ENCODE measurements at regions not wholly inside any gene's neighbourhood (a gene's known extent, or its start where the extent isn't known, plus 50 kb on each side); places are given as distances from the start of the nearest gene placed in this dataset.
"Not testable (repeated sequence)": the region's sequence is repeated elsewhere in the genome, so short reads cannot be mapped to it uniquely, and the experiment has no call there.

DNA sequence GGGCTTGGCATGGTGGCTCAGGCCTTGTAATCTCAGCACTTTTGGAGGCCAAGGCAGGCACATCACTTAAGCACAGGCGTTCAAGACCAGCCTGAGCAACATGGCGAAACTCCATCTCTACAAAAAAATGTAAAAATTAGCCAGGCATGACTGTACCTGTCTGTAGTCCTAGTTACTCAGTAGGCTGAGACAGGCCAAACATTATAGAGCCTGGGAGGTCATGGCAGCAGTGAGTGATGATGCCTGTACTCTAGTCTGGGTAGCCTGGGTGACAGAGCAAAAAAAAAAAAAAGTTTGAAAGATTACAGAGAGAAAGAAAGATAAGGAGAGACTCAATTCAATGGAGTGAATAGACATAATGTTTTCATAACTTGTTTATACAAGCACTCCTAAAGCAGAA lies 556.5 kb upstream of the BRINP3 start:
- Histone ChIP-seq H3K27me3 (ENCODE audit: control insufficient read depth, insufficient read depth, low read length) (no peaks in the 10 kb centered on the region), H3K27ac (ENCODE audit: low read length) (no peak overlapping the region), H3K4me3 (ENCODE audit: low read length) (no peak overlapping the region), H3K9me3 (ENCODE audit: control insufficient read depth, low read depth, low read length) (no peaks in the 10 kb centered on the region), H3K36me3 (ENCODE audit: control insufficient read depth, insufficient read depth, low read length) (no peaks in the 10 kb centered on the region), H3K4me1 (ENCODE audit: control insufficient read depth, insufficient read depth, low read length) (no peaks in the 10 kb centered on the region)
- WGBS (ENCODE audit: insufficient coverage, low lambda C conversion rate): 100% methylated on average over 1 of the region's 2 CpGs
- no peak for DNase-seq

DNA sequence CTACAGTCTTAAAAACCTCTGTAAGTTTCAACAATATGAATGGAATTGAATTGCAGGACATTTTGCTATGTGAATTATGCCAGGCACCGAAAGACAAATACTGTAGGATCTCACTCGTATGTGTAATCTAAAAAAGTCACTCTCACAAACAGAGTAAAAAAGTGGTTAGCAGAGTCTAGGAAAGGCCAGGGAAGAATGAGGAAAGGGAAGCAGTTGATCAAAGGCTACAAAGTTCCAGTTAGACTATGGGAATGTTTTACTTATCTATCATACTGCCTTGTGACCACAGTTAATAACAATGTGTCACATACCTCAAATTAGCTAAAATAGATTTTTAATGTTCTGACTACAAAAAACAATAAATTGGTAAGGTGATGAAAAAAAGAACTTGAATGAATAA lies 565.4 kb upstream of the BRINP3 start:
- DNase-seq: no peak
- Histone ChIP-seq H3K36me3 (ENCODE audit: control insufficient read depth, insufficient read depth, low read length) (no peaks in the 10 kb centered on the region), H3K4me3 (ENCODE audit: low read length) (no peak overlapping the region), H3K4me1 (ENCODE audit: control insufficient read depth, insufficient read depth, low read length) (no peaks in the 10 kb centered on the region), H3K27me3 (ENCODE audit: control insufficient read depth, insufficient read depth, low read length) (no peaks in the 10 kb centered on the region), H3K27ac (ENCODE audit: low read length) (no peak overlapping the region), H3K9me3 (ENCODE audit: control insufficient read depth, low read depth, low read length) (no peaks in the 10 kb centered on the region)
- WGBS (ENCODE audit: insufficient coverage, low lambda C conversion rate): 57% methylated on average over 2 of the region's 2 CpGs

DNA sequence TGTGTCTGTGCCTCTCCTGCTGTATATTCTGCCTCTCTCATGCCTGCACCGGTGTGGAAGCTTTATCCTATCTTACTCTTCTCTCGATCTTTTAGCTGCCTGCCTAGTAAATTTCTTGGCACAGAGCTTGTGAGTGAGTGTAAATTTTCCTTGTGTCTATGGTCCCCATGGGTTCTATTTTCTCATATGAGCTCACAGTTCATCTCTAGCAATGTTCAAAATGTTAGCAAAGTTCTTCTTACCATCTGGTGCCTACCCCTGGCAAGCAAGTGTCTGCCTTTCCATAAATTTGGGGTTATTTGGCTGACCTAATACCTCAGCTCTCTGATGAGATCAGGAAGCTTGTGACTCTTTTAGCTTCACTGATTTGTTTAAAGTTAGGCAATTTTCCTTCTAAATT lies 572.1 kb upstream of the BRINP3 start:
- H3K27me3 ChIP-seq (ENCODE audit: control insufficient read depth, insufficient read depth, low read length): no peaks in the 10 kb centered on the region
- H3K9me3 ChIP-seq (ENCODE audit: control insufficient read depth, low read depth, low read length): no peaks in the 10 kb centered on the region
- no peaks in the 10 kb centered on the region for H3K4me1 ChIP-seq (ENCODE audit: control insufficient read depth, insufficient read depth, low read length)
- DNase-seq: no peak
- no peak overlapping the region for H3K4me3 ChIP-seq (ENCODE audit: low read length)
- no peaks in the 10 kb centered on the region for H3K36me3 ChIP-seq (ENCODE audit: control insufficient read depth, insufficient read depth, low read length)
- no peak overlapping the region for H3K27ac ChIP-seq (ENCODE audit: low read length)
- 77% methylated on average over 2 of the region's 2 CpGs for WGBS (ENCODE audit: insufficient coverage, low lambda C conversion rate)

DNA sequence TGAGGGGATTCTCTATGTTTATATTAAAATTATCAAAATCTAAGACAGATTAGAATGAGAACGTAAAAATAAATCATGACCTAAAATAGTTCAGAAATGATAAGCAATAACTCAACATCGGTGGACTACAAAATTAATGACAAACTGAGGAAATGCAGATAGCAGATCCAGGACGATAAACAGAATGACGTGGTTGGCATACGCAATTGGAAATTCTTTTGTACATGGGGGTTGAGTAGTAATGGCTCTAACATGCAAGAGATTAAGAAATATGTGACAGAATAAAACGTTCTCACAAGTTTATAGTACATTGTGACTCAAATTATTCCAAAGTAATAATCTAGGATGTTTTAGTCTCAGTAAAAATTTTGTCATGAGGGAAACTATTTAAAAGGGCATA lies 575.2 kb upstream of the BRINP3 start:
- Histone ChIP-seq H3K4me3 (ENCODE audit: low read length) (no peak overlapping the region), H3K36me3 (ENCODE audit: control insufficient read depth, insufficient read depth, low read length) (no peaks in the 10 kb centered on the region), H3K27ac (ENCODE audit: low read length) (no peak overlapping the region), H3K27me3 (ENCODE audit: control insufficient read depth, insufficient read depth, low read length) (no peaks in the 10 kb centered on the region), H3K4me1 (ENCODE audit: control insufficient read depth, insufficient read depth, low read length) (no peaks in the 10 kb centered on the region), H3K9me3 (ENCODE audit: control insufficient read depth, low read depth, low read length) (no peaks in the 10 kb centered on the region)
- 90% methylated on average over 5 of the region's 6 CpGs for WGBS (ENCODE audit: insufficient coverage, low lambda C conversion rate)
- no peak for DNase-seq

DNA sequence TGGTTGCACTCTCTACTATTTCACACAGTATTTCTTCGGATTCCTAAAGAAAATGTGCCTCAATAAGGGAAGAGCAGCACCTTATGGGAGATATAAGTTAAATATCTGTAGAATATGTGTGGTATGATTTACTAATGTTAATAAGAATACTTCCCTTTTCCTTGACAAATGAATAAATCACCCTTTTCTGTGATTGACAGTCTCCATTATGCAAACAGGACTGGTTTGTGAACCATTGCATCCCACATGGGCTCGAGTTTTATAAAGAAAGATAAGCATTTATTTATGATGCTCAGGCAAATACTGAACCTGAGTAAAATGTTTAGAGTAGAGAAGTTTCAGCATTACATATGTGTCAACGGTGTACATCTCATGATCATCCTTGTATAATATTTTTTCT lies 587.7 kb upstream of the BRINP3 start:
- no peak overlapping the region for H3K4me3 ChIP-seq (ENCODE audit: low read length)

DNA sequence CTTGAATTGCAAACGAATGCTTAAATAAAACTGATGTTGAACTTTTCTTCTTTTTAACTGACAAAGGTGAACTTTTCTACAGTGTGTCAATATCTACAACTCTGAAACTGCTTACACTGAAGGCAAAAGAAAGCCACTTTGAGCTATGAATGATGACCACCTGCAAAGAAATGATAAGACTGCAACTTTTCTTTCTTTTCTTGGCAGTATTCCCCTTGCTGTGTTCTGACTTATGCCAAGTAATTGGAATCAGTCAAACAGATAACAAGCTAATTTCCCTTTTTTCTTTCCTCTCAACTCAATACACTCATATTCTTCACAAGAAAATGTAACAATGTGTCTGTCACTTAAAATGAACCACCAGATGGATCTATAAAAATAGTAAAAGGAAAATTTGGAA lies 588.1 kb upstream of the BRINP3 start:
- DNase-seq: no peak
- Histone ChIP-seq H3K4me3 (ENCODE audit: low read length) (no peak overlapping the region), H3K27ac (ENCODE audit: low read length) (no peak overlapping the region), H3K36me3 (ENCODE audit: control insufficient read depth, insufficient read depth, low read length) (no peaks in the 10 kb centered on the region), H3K9me3 (ENCODE audit: control insufficient read depth, low read depth, low read length) (no peaks in the 10 kb centered on the region), H3K4me1 (ENCODE audit: control insufficient read depth, insufficient read depth, low read length) (no peaks in the 10 kb centered on the region), H3K27me3 (ENCODE audit: control insufficient read depth, insufficient read depth, low read length) (no peaks in the 10 kb centered on the region)
- WGBS (ENCODE audit: insufficient coverage, low lambda C conversion rate): 100% methylated on average over 1 of the region's 1 CpG

More for the DNA sequence above, 587.7 kb upstream of the BRINP3 start:
- H3K9me3 ChIP-seq (ENCODE audit: control insufficient read depth, low read depth, low read length): no peaks in the 10 kb centered on the region
- no peaks in the 10 kb centered on the region for H3K4me1 ChIP-seq (ENCODE audit: control insufficient read depth, insufficient read depth, low read length)
- 38% methylated on average over 2 of the region's 3 CpGs for WGBS (ENCODE audit: insufficient coverage, low lambda C conversion rate)
- no peak overlapping the region for H3K27ac ChIP-seq (ENCODE audit: low read length)
- no peaks in the 10 kb centered on the region for H3K36me3 ChIP-seq (ENCODE audit: control insufficient read depth, insufficient read depth, low read length)
- DNase-seq: no peak
- H3K27me3 ChIP-seq (ENCODE audit: control insufficient read depth, insufficient read depth, low read length): no peaks in the 10 kb centered on the region

DNA sequence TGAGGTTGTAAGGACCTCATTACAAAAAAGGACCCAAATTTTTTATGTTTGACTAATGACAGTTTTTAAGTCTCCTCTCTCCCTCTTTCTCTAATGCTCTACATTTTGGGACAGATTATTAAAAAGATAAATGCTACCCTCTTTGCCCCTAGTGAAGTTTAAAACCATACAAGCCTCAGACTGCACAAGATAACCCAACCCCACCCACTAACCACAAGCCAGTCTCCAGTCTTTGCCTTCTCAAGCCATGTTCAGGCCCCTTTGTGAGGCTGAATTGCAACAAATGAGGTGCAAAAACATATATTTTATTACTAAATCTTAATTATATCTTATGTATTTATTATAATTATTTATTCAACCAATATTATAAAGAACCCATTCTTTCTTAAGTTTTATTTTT lies 597.2 kb upstream of the BRINP3 start:
- H3K4me1 ChIP-seq (ENCODE audit: control insufficient read depth, insufficient read depth, low read length): no peaks in the 10 kb centered on the region
- no peak overlapping the region for H3K27ac ChIP-seq (ENCODE audit: low read length)
- H3K4me3 ChIP-seq (ENCODE audit: low read length): no peak overlapping the region
- H3K27me3 ChIP-seq (ENCODE audit: control insufficient read depth, insufficient read depth, low read length): no peaks in the 10 kb centered on the region
- H3K9me3 ChIP-seq (ENCODE audit: control insufficient read depth, low read depth, low read length): no peaks in the 10 kb centered on the region
- H3K36me3 ChIP-seq (ENCODE audit: control insufficient read depth, insufficient read depth, low read length): no peaks in the 10 kb centered on the region
- DNase-seq: no peak

DNA sequence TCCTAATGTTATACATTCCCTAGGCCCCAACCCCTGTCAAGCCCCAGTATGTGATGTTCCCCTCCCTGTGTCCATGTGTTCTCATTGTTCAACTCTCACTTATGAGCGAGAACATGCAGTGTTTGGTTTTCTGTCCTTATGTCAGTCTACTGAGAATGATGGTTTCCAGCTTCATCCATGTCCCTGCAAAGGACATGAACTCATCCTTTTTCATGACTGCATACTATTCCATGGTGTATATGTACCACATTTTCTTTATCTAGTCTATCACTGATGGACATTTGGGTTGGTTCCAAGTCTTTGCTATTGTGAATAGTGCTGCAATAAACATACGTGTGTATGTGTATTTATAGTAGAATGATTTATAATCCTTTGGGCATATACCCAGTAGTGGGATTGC lies 605.4 kb upstream of the BRINP3 start:
- not testable (repeated sequence) for H3K27me3 ChIP-seq (ENCODE audit: control insufficient read depth, insufficient read depth, low read length); DNase-seq; H3K36me3 ChIP-seq (ENCODE audit: control insufficient read depth, insufficient read depth, low read length); H3K4me1 ChIP-seq (ENCODE audit: control insufficient read depth, insufficient read depth, low read length); H3K9me3 ChIP-seq (ENCODE audit: control insufficient read depth, low read depth, low read length); H3K4me3 ChIP-seq (ENCODE audit: low read length); H3K27ac ChIP-seq (ENCODE audit: low read length)
- WGBS (ENCODE audit: insufficient coverage, low lambda C conversion rate): no CpG with 5 or more reads among the region's 2 CpGs

DNA sequence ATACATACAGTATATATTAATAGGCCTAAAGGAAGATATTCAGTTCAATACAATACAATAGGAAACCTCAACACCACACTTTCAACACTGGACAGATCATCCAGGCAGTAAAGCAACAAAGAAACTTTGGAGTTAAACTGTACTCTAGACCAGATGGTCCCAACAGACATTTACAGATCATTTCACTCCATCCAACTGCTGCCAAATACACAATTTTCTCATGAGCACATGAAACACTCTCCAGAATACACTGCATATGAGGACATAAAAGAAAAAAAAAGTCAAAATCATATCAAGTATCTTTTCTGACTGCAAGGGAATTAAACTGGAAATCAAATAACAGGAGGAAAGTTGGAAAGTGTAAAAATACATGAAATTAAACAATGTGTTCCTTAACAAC lies 607.5 kb upstream of the BRINP3 start:
- Histone ChIP-seq H3K4me3 (ENCODE audit: low read length) (no peak overlapping the region), H3K9me3 (ENCODE audit: control insufficient read depth, low read depth, low read length) (no peaks in the 10 kb centered on the region), H3K27ac (ENCODE audit: low read length) (no peak overlapping the region), H3K27me3 (ENCODE audit: control insufficient read depth, insufficient read depth, low read length) (no peaks in the 10 kb centered on the region), H3K4me1 (ENCODE audit: control insufficient read depth, insufficient read depth, low read length) (no peaks in the 10 kb centered on the region), H3K36me3 (ENCODE audit: control insufficient read depth, insufficient read depth, low read length) (no peaks in the 10 kb centered on the region)
- DNase-seq: no peak

DNA sequence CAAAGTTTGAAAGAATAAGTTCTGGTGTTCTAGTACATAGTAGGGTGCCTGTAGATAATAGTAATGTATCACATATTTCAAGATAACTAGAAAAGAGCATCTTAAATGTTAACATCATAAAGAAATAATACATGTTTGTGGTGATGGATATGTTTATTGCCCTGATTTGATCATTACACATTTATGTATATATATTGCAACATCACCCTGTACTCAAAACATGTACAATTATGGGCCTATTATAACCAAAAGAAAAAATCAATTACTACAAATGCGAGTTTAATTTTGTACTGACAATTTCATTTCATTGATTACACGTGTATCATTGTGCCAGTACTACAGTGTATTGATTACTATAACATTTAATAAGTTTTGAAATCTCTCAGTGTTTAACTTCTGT lies 609.2 kb upstream of the BRINP3 start:
- Histone ChIP-seq H3K9me3 (ENCODE audit: control insufficient read depth, low read depth, low read length) (no peaks in the 10 kb centered on the region), H3K4me3 (ENCODE audit: low read length) (no peak overlapping the region), H3K4me1 (ENCODE audit: control insufficient read depth, insufficient read depth, low read length) (no peaks in the 10 kb centered on the region), H3K27me3 (ENCODE audit: control insufficient read depth, insufficient read depth, low read length) (no peaks in the 10 kb centered on the region), H3K36me3 (ENCODE audit: control insufficient read depth, insufficient read depth, low read length) (no peaks in the 10 kb centered on the region), H3K27ac (ENCODE audit: low read length) (no peak overlapping the region)
- no peak for DNase-seq
- WGBS (ENCODE audit: insufficient coverage, low lambda C conversion rate): 89% methylated on average over 2 of the region's 2 CpGs

DNA sequence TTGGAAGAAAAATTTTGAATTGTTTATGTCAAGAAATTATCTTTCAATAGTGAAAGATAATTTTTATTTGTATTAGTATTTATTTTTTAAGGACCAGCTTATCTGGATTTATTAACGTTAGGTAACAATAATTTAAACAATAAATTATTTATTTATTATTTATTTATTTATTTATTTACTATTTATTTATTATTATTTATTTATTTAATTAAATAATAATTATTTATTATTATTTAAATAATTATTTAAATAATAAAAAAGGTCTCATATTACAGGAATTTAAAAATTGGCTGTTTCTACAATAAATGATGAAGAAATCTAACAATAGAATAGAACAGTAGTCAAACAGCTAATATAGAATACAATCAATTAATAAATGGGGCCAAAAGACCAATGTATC lies 618.7 kb upstream of the BRINP3 start:
- no peaks in the 10 kb centered on the region for H3K27me3 ChIP-seq (ENCODE audit: control insufficient read depth, insufficient read depth, low read length)
- H3K27ac ChIP-seq (ENCODE audit: low read length): no peak overlapping the region
- WGBS (ENCODE audit: insufficient coverage, low lambda C conversion rate): 78% methylated on average over 1 of the region's 1 CpG
- DNase-seq: no peak
- no peak overlapping the region for H3K4me3 ChIP-seq (ENCODE audit: low read length)
- no peaks in the 10 kb centered on the region for H3K36me3 ChIP-seq (ENCODE audit: control insufficient read depth, insufficient read depth, low read length)
- no peaks in the 10 kb centered on the region for H3K4me1 ChIP-seq (ENCODE audit: control insufficient read depth, insufficient read depth, low read length)
- H3K9me3 ChIP-seq (ENCODE audit: control insufficient read depth, low read depth, low read length): no peaks in the 10 kb centered on the region

All from large intestine (tissue), 3 donors.